DOHH2 (cell line): ENCODE measurements at regions not wholly inside any gene's neighbourhood (a gene's known extent, or its start where the extent isn't known, plus 50 kb on each side); places are given as distances from the start of the nearest gene placed in this dataset.

Experiments used
- H3F3A ChIP-seq: fragments of 200-600 bp; sonication (generic), shearing (Covaris generic); 2 replicates; pipeline ENCODE4 v1.6.0; 2016; ENCODE audit warnings: antibody characterized with exemption, mild to moderate bottlenecking; ENCODE audit not compliant: control insufficient read depth, insufficient read depth
- H3K27ac ChIP-seq: fragments of 200-600 bp; sonication (generic); 2 replicates; pipeline ENCODE4 v1.5.1; 2014; ENCODE audit warnings: low read depth, mild to moderate bottlenecking, low read length, moderate library complexity
- H3K27me3 ChIP-seq: fragments of 200-600 bp; sonication (generic); 2 replicates; pipeline ENCODE4 v1.6.1; 2014; ENCODE audit warnings: mild to moderate bottlenecking, low read length, mixed read lengths; ENCODE audit not compliant: control insufficient read depth
- H3K36me3 ChIP-seq: fragments of 200-600 bp; sonication (generic); 2 replicates; pipeline ENCODE4 v1.6.1; 2014; ENCODE audit warnings: mild to moderate bottlenecking, low read length, moderate library complexity, mixed read lengths; ENCODE audit not compliant: control insufficient read depth
- H3K4me1 ChIP-seq: fragments of 200-600 bp; sonication (generic); 2 replicates; pipeline ENCODE4 v1.6.1; 2014; ENCODE audit warnings: mild to moderate bottlenecking, low read length, mixed read lengths; ENCODE audit not compliant: control insufficient read depth
- H3K4me2 ChIP-seq: fragments of 200-600 bp; sonication (generic); 2 replicates; pipeline ENCODE4 v1.6.0; 2014; ENCODE audit warnings: mild to moderate bottlenecking, low read length, moderate library complexity
- H3K4me3 ChIP-seq: fragments of 200-600 bp; sonication (generic); 2 replicates; pipeline ENCODE4 v1.5.1; 2014; ENCODE audit warnings: mild to moderate bottlenecking, low read length, mixed read lengths
- H3K79me2 ChIP-seq: fragments of 200-600 bp; sonication (generic); 2 replicates; pipeline ENCODE4 v1.6.1; 2014; ENCODE audit warnings: mild to moderate bottlenecking, low read length, mixed read lengths; ENCODE audit not compliant: control insufficient read depth
- H3K9me2 ChIP-seq: fragments of 200-600 bp; sonication (generic); replicated peaks from 2 replicates; pipeline ENCODE4 v1.6.1; 2014; ENCODE audit warnings: mild to moderate bottlenecking, low read length, mixed read lengths; ENCODE audit not compliant: control insufficient read depth
- H3K9me3 ChIP-seq: fragments of 200-600 bp; sonication (generic); 2 replicates; pipeline ENCODE4 v1.6.1; 2014; ENCODE audit warnings: antibody characterized with exemption, low read length, mixed read lengths; ENCODE audit not compliant: control insufficient read depth, insufficient read depth
- H4K20me1 ChIP-seq: fragments of 200-600 bp; sonication (generic); 2 replicates; pipeline ENCODE4 v1.6.0; 2014; ENCODE audit warnings: low read depth, mild to moderate bottlenecking, antibody characterized with exemption, low read length, moderate library complexity; ENCODE audit not compliant: control insufficient read depth, insufficient read depth
- CTCF ChIP-seq: fragments of 200-600 bp; sonication (generic); IDR thresholded peaks from one replicate; pipeline ENCODE4 v1.5.1; 2014; ENCODE audit warnings: antibody characterized with exemption, mild to moderate bottlenecking, low read depth, low read length; ENCODE audit not compliant: poor library complexity, severe bottlenecking
- EZH2phosphoT487 ChIP-seq: fragments of 200-600 bp; sonication (generic); IDR thresholded peaks from 2 replicates; pipeline ENCODE4 v1.6.1; 2017; ENCODE audit warnings: borderline replicate concordance, mild to moderate bottlenecking, antibody characterized with exemption, low read length, moderate library complexity, mixed read lengths

- Histone ChIP-seq H3K4me3 (no peak overlapping the region), H4K20me1 (no peaks in the 10 kb centered on the region), H3K27ac (no peak overlapping the region), H3F3A (no peaks in the 10 kb centered on the region), H3K27me3 (no peaks in the 10 kb centered on the region), H3K4me2 (no peak overlapping the region), H3K9me3 (no peaks in the 10 kb centered on the region), H3K4me1 (no peaks in the 10 kb centered on the region), H3K36me3 (no peaks in the 10 kb centered on the region), H3K9me2 (no peaks in the 10 kb centered on the region; the same call in 1 of the 2 replicates), H3K79me2 (no peaks in the 10 kb centered on the region)
- TF ChIP-seq CTCF (no peak), EZH2phosphoT487 (no peak)
These were observed 772.2 kb upstream of the SGO1 start for GRCh38 chr3:20958161-20958560.

GRCh38 chr3:20945892-20946291, 759.9 kb upstream of the SGO1 start:
- H3K27me3 ChIP-seq: no peaks in the 10 kb centered on the region
- no peak for TF ChIP-seq CTCF
- no peaks in the 10 kb centered on the region for H3F3A ChIP-seq
- H3K9me3 ChIP-seq: no peaks in the 10 kb centered on the region
- H3K36me3 ChIP-seq: no peaks in the 10 kb centered on the region
- no peak overlapping the region for H3K4me2 ChIP-seq
- H3K27ac ChIP-seq: no peak overlapping the region
- no peaks in the 10 kb centered on the region for H3K79me2 ChIP-seq
- no peaks in the 10 kb centered on the region for H4K20me1 ChIP-seq
- no peaks in the 10 kb centered on the region for H3K4me1 ChIP-seq
- H3K4me3 ChIP-seq: no peak overlapping the region
- no peaks in the 10 kb centered on the region for H3K9me2 ChIP-seq

GRCh38 chr3:20935791-20936190, 749.8 kb upstream of the SGO1 start:
- TF ChIP-seq CTCF: no peak
- TF ChIP-seq EZH2phosphoT487: no peak
- Histone ChIP-seq H3K9me2 (no peaks in the 10 kb centered on the region), H4K20me1 (no peaks in the 10 kb centered on the region), H3K4me2 (no peak overlapping the region), H3K4me3 (no peak overlapping the region), H3K27me3 (no peaks in the 10 kb centered on the region), H3K79me2 (no peaks in the 10 kb centered on the region), H3K4me1 (no peaks in the 10 kb centered on the region), H3K36me3 (no peaks in the 10 kb centered on the region), H3K9me3 (no peaks in the 10 kb centered on the region), H3F3A (no peaks in the 10 kb centered on the region), H3K27ac (no peak overlapping the region)

- Histone ChIP-seq H3F3A (no peaks in the 10 kb centered on the region), H3K9me3 (no peaks in the 10 kb centered on the region), H3K36me3 (no peaks in the 10 kb centered on the region), H4K20me1 (no peaks in the 10 kb centered on the region), H3K4me3 (no peak overlapping the region), H3K27ac (no peak overlapping the region), H3K4me1 (no peaks in the 10 kb centered on the region), H3K4me2 (no peak overlapping the region), H3K27me3 (no peaks in the 10 kb centered on the region), H3K9me2 (no peaks in the 10 kb centered on the region), H3K79me2 (no peaks in the 10 kb centered on the region)
- TF ChIP-seq CTCF (no peak), EZH2phosphoT487 (no peak)
These were observed 745.8 kb upstream of the SGO1 start for GRCh38 chr3:20931834-20932233.
